GM18511 (cell line): ENCODE measurements at regions not wholly inside any gene's neighbourhood (a gene's known extent, or its start where the extent isn't known, plus 50 kb on each side); places are given as distances from the start of the nearest gene placed in this dataset.

Source experiments
- ATAC-seq: cut with Tn5 transposase; IDR thresholded peaks from one replicate; pipeline ENCODE4 v1.9.1; 2021; ENCODE audit warnings: mild to moderate bottlenecking, moderate library complexity; ENCODE audit not compliant: unreplicated experiment

DNA sequence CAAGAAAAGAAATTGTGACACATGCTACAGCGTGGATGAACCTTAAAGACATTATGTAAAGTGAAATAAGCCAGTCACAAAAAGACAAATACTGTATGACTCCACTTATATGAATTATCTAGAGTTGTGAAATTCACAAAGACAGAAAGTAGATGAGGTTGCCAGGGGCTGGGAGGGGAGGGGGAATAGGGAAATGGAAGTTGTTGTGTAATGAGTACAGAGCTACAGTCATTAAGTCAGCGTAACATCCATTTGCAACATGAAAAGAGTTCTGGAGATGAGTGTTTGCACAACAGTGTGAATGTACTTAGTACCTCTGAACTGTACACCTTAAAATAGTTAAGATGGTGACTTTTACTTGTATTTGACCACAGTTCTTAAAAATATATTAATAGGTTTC, 112.1 kb upstream of the CDK1 start:
- no peak for ATAC-seq

DNA sequence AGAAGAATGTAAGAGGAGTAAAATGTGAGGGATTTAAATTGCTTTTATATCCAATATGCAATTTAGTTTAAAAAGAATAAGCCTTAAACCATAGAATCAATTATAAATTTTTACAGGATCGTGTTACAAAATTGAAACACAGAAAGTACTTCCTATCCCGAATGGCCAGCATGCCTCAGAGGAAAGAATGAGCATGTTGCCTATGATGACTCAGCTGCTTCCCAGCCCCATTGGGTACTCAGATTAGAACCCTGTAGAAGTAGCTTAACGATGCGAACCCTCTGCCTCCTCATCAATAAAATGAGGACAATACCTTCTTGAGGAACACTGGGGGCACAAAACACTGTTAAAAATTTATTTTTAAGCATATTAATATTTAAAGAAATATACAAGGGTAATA, 113.4 kb upstream of the CDK1 start:
- no peak for ATAC-seq

DNA sequence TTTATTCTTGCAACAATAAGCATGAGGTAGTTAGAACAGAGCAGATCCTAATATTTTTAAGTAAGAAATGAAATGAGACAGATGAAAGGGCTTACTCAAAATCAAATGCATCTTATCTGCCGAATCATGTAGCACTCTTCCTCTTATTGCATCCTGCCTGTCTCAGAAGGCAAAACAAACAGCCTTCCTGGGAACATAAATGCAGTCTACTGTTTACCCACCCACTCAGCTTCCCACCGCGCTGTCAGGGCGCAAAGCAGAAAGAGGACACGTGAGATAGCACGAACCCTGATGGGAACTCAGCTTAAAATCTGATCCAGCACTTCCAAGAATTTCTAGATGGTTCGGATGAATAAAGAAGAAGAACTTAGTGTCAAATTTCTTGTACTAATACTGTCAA, 114.4 kb upstream of the CDK1 start:
- no peak for ATAC-seq

DNA sequence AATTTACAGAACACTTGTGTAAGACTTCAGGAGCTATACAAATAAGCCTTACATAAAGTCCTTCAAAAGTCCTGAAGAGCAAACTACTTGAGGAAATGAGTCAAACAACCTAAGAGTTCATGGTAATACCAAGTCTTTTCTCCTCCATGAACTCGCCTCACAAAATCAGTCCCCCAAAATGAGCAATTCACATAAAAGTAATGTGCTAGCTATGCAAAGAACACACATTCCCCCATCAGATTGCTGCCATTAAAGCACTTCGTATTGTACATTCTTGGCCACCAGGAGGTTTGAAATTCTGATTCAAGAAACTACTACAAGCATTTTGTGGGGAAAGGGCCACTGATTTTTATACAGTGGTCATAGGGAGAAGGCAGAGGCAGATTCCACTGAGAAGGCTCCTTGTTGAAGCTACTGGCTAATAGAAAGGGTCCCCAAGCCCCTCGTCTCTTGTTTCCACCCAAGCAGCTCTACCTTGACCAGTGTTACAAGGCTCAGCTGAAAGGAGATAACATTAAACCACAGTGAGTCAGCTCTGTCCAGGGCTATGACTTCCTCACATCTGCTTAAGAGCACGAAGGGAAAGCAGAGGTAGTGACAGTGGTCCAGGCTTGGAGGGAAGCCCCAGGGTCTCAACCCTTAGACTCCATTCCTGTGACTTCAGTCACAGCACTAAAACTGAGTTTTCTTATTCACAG, 115.2 kb upstream of the CDK1 start:
- no peak for ATAC-seq

DNA sequence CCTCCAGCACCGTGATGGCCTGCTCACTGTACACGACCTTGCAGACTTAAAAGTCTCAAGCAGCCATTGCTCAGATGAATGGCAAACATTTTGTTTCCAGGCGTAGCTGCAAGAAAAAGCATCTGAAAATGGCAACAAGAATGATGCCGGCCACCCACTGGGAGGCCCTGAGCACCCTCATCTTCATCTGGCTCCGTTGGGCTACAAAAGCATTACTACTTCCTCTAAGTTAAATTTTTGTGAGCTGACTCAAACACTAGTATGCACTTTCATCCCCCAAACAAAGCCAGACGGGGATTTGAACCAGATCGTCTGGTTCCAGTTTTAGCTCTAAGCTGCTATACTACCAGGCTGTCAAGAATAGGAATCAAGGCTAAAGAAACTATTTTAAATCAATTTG, 116.6 kb upstream of the CDK1 start:
- ATAC-seq: no peak

DNA sequence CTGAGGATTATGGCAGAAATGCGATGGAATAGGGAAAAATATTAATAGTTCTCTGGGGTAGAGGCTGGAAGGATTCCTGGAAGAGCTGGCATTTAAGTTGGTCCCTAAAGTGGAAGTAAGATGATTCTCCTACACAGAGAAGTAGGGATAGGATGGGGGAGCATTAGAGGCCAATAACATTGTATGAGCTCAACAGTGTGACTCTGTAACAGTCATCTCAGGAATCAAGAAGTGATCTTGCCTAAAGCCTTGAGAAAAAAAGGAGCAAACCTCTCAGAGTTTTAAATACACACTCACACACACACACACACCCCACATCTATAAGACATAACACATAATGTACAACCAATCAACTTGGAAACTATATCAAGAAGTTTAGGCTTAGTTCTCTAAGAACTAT, 117.7 kb upstream of the CDK1 start:
- no peak for ATAC-seq

DNA sequence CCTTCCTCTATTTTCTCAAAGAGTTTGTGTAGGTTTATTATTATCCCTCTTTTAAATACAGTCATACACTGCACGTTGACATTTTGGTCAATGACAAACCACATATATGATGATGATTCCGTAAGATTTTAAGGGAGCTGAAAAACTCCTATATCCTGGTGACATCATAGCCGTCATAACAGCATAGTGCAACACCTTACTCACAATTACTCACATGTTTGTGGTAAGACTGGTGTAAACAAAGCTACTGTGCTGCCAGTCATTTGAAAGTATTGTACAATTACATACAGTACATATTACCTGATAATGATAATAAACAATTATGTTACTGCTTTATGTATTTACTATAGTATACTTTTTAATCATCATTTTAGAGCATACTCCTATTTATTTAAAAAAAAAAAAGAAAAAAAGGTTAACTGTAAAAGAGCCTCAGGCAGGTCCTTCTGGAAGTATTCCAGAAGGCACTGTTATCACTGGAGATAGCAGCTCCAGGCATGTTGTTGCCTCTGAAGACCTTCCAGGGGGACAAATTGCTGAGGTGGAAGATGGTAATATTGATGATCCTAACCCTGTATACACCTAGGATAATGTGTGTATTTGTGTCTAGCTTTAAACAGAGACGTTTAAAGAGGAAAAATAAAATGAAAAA, 123.3 kb upstream of the CDK1 start:
- no peak for ATAC-seq

DNA sequence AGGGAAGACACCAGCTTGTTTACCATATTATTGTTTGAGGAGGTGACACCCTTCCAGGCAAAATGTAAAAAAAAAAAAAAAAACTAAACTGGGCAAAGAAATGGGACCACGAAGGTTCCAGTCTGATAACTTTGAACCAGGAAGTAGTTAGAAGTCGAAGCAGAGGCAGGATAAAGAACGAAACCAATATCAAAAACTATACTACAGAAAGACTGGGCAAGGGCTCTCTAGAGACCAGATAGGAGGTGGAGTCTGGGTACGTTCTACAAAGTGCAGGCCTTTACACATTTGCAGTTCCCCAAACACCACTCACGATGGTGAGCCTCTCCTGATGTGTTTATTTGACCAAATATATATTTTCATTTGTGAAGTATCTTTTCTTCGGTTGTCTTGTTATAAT, 125.7 kb upstream of the CDK1 start:
- peak; percentile 97 for ATAC-seq

DNA sequence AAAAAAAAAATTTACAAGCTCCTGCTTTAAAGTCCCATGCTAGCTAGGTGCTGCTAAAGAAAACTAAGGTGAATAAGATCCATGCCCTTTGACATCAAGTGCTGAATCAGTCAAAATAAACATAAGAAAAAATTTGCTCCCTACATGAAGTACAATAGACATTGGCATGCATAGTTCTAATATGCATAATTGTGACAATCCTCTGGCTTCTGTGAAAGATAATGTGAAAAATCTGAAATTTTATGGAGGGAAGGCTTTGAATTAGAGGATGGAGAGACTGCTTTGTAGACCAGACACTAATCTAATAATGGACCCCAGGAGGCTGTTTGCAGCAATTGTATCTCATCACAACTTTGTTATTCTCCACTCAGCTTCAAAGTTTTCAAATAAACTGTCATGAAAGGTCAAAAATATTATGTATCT, 127.9 kb upstream of the CDK1 start:
- no peak for ATAC-seq

DNA sequence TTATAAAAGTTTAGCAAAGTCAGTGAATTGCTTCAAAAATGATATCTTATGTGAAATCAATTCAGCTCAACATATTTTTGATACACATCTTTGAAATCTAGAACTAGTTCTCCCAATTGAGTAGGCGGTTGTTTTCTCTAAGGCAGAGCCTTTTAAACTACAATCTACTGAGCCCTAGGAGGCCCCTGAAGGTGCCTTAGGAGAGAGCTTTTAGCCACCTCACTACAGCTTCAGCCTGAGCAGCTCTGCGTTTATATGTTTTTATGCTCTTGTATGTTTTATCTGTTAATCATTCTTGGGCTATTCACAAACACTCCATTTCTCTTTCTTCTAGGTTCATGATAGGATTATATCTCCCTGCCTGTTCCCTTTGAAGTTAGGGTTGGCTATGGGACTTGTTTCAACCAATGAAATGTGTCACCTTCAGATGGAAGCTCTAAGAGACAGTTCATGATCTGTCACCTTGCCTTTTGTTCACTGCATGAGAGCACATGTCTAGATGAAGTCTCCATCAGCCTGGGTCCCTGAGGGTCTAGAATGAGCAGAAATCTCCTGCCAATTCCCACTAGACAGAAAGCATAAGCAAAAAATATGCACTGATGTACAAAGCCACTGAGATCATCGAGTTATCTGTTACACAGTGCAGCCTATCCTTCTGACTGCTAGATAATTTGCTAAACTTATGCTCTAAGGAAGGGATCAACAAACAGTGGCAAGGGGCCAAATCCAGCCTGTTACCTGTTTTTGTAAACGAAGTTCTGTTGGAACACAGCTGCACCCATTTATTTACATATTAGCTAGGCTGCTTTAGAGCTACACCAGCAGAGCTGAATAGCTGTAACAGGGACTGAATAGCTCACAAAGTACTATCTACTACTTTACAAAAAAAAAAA, 128.5 kb upstream of the CDK1 start:
- no peak for ATAC-seq

DNA sequence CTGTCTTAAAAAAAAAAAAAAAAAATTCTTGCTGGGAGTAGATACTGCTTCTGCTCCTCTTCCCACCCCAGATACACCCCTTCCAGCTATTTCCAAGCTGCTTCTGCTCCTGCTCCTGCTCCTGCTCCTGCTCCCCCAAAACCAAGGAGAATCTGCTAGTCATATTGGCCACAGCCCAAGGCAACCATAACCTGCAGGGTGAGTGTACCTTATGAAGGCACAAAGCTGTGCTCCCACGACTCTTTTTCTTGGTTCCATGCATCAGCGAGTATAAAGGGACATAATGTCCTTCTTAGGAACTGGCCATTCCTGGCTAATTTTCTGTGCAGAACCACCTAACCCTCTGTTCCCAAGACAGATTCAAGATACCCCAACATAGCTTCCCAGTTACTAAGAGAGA, 129.5 kb upstream of the CDK1 start:
- ATAC-seq: no peak

DNA sequence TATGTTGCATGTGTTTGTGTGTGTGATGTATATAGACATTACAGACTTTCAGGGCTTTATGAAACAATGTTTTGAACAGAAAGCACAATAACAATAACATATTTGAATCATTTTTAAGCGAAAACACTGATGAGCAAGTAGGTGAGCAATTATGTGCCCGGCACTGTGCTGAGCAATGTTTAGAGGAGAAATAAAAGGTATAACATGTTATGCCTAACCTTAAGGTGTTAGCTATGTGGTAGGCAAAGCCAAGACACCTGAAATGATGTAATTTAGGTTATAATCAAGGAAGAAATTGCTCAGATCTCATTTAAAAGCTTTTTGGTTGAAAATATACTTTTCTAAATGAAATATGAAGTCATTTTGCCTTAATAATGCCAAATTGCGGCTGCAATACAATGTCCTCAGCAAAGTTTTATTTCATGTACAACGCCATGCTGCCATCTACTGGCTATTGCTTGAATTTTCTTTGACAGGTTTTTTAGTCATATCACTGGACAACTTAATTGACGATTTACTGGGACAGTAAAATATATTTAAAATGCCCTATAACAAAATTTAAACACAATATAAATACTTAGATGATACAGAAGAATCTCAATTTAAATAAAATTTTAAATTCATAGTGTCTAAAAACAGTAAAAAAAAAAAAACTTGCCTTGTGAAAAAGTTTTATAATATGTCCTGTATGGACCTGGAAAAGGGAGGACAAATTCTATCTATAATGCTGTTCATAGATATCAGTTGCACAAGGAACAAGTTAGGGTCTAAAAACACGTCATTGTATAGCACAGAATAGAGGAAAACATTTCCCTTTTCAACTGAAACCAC, 131.1 kb upstream of the CDK1 start:
- peak; percentile 81 for ATAC-seq

DNA sequence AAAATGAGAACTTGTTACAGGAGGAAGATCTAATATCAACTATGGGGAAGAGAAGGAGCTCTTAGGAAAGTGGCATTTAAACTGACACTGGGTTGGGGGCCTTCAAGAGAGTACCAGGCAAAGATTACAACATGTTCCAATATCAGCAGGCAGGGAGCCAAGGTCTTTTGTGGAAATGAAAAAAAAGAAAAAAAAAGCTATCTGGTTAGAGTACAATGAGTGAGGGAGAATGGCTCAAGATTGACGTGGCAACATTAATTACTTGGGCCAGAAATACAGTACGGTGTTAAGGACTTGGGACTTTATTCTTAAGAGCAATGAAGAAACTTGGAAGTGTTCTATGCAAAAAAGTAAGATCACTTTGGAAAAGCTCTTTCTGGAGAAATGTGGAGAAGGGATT, 132.3 kb upstream of the CDK1 start:
- ATAC-seq: no peak

DNA sequence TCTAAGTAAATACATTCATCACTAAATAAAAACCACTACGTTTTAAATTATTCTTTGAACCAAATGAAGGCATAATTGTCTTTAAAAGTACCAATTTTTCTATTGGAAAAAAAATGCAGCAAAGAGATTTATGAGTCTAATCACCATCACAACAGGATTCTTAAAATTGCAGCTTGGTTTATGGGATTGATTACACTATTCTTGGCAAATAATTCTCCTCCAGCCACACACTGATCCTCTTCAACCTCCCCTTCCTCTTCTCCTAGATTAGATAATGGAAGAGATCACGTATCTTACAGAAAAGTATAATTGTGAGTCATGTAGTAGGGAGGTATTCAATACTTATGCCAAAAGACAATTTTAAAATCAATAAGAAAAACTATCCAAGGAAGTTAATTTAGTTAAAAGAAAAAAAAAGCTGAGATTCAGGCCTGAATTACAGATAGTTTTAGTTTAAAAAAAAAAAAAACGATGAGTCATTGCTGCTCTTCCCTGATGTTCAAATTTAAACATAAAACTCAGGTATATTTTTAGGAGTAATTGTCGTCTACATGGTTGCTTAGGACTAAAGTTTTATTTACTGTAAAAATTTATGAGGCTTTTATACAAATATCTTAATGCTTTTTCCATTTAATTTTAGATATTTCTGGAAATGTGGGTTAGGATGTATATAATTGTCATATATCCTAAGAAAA, 133.7 kb upstream of the CDK1 start:
- no peak for ATAC-seq

DNA sequence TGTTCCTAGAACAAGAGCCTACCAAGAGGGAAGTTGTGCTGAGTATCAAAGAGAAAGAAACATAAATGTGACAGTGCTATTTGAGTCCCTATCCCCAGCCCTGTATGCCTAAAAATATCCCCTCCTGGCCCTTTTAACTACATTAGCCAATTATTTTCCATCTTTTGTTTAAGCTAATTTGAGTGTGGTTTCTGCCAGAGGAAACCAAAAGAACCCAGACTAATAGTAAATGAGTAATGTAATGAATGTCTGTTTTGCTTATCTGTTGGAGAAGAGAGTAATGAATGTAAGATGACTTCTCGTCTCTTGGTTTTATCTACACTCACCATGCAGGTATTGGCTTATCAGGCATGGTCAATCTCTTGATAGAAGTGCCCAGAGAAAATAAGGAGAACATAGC, 134.4 kb upstream of the CDK1 start:
- no peak for ATAC-seq

DNA sequence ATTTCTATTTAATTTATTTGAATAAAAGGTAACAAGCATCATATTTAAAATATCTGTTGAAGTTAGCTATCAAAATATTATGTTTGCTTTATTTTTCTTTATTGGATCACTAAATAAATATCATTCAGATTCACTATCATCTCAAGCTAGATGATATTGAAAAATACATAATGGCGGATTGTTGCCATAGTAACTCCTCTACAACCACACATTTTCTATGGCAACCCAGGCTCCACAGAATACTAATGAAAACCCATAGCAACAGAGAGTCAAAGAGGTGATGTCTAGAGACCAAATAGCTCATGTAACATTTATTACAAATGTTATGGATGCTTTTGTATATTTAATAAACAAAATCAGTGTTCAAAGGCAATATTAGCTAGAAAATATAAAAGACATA, 148.9 kb upstream of the CDK1 start:
- ATAC-seq: no peak

DNA sequence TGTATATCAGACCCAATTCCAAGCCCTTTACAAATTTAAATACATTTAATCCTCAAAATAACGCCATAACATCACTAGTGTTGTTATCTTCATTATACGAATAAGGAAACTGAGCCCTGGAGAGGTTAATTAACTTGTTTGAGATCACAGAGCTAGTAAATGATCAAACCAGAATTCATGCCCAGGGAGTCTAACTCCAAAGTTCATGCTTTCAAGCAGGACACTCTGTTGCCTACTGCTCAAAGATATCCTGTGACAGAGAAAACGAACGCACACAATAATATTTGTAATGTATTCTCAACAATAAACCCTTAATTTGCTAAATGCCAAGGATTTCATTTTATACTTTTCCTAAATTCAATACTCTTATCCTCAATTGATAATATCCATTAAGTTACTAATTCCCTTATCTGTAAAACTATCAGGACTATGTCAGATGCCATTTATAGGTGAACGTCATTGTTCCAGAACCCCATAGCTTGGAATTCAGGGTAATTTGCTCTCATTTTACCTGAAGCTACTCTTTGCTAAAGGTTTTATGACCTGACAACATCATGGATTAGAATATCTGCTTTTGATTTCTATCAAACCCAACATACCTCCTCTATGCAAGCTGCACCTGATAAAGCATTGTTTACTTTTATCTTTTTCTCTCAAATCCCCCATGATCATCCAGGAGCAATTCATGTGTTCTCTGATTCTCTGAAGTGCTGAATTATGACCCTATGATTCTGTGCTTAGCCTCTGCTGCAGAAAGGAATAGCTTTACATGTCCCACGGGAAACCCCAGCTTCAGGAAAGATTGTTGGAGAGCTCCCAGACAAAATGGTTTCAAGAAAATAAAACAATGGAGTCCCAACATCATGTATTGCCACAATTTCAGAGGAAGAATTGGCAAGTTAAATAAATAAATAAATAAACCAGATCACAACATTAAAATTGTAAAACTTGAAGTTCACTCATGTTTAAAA, 150.2 kb upstream of the CDK1 start:
- no peak for ATAC-seq

DNA sequence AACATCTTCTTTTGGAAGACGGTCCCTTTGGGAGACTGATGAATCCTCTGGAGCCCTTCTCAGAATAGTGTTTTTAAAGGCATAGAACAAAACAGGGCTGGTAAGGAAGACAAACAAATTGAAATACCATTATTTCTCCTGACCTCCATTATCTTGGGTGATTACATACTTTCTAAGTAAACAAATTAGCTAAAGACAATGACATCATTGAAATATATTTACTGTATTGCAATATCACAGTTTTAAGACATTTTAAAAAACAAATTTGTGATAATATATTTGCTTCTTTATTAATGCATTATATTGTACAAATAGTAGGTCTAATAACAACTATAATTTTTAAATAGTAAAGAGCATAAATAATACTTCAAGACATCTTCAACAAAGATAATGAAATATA, 152.2 kb upstream of the CDK1 start:
- no peak for ATAC-seq

DNA sequence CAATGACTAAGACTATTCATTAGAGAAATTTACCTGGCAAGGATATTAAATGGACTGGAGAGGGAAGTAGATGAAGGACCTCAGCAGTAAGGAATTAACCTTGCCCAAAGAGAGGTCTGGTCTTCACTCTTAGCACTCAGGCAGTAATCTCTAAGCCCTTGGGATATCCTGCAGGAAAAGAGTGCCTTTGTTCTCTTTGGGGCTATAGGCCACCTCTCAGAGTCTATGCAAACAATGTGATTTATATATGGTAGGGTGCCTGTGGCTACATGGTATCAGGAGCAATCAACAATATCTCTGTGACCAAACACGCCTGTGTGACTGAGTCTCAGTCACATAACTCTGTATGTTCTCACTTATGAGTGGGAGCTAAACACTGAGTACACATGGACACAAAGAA, 154.7 kb upstream of the CDK1 start:
- no peak for ATAC-seq
